Mammary epithelial cell (primary cell): ENCODE measurements at regions not wholly inside any gene's neighbourhood (a gene's known extent, or its start where the extent isn't known, plus 50 kb on each side); places are given as distances from the start of the nearest gene placed in this dataset.

Source experiments
- EZH2 ChIP-seq: IDR thresholded peaks from 2 replicates; pipeline ENCODE4 v1.6.1; 2012; ENCODE audit warnings: low read length, inconsistent platforms, borderline replicate concordance
- TF ChIP-seq, protein P1 (sequence below), 2 donors: IDR thresholded peaks in 1 of 2; conservative IDR thresholded peaks in 1 of 2; 2 replicates each; pipeline ENCODE4 v1.5.1; 2011 to 2012; ENCODE audit warnings: inconsistent platforms in 2 of 2, low read length in 2 of 2, mild to moderate bottlenecking in 2 of 2, control low read depth in 1 of 2, low read depth in 1 of 2; ENCODE audit not compliant: insufficient read depth in 1 of 2; ENCODE audit errors: extremely low read depth in 1 of 2

DNA sequence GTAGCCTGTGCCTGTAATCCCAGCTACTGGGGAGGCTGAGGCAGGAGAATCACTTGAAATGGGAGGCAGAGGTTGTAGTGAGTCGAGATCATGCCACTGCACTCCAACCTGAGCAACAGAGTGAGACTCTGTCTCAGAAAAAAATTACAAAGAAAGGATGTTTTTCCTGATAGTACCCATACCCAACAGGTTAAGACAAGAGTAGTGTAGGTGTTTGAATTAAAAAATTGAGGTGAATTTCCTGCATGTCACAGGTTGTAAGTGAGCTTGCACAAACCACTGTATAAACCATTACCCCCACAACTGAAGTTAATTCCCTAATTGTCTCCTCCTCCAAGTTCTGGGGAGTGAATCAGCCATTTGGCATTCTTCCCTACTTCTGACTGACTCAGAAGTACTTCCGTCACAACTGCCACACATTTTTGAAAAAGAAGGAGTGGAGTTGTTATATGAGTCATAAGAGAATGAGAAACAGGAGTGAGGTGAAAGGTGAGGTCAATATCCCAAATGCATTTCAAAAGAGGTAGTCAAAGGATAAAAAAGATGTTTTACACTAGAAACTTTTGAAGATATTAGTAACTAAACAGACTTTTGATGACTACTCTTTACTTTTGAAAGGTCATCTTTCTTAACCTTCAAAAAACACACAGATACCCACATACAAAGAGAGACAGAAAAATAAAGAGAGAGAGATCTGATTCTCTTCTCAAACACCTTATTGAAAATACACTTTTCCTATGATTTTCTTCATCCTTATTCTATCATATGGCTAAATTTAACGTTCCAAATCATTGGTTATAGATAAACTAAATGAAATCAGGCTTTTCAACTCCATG lies 134.5 kb downstream of the BTC start:
- TF ChIP-seq, protein P1, sequence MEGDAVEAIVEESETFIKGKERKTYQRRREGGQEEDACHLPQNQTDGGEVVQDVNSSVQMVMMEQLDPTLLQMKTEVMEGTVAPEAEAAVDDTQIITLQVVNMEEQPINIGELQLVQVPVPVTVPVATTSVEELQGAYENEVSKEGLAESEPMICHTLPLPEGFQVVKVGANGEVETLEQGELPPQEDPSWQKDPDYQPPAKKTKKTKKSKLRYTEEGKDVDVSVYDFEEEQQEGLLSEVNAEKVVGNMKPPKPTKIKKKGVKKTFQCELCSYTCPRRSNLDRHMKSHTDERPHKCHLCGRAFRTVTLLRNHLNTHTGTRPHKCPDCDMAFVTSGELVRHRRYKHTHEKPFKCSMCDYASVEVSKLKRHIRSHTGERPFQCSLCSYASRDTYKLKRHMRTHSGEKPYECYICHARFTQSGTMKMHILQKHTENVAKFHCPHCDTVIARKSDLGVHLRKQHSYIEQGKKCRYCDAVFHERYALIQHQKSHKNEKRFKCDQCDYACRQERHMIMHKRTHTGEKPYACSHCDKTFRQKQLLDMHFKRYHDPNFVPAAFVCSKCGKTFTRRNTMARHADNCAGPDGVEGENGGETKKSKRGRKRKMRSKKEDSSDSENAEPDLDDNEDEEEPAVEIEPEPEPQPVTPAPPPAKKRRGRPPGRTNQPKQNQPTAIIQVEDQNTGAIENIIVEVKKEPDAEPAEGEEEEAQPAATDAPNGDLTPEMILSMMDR (conservative IDR thresholded peaks at IDR 0.05 in 1 of 2, IDR thresholded peaks at IDR 0.05 in 1 of 2; ENCODE audit: extremely low read depth in 1 of 2, insufficient read depth in 1 of 2, low read depth in 1 of 2, low read length in 2 of 2), result no peak
- TF ChIP-seq EZH2, result no peak
